Pancreas (tissue), 10 donors: ENCODE measurements at regions not wholly inside any gene's neighbourhood (a gene's known extent, or its start where the extent isn't known, plus 50 kb on each side); places are given as distances from the start of the nearest gene placed in this dataset.

Experiments used
- ATAC-seq, 4 donors: fragments of 200-7000 bp; cut with Tn5 transposase; one replicate each; pipeline versions ENCODE4 v1.8.0 to v1.9.1; 2020; ENCODE audit warnings: mild to moderate bottlenecking in 4 of 4, moderate library complexity in 4 of 4
- DNase-seq, 6 donors: peaks; one replicate each; pipeline ENCODE4 v3.0.0-alpha.2; 2020
- FAIRE-seq: peaks from 2 replicates; lab custom pipeline; 2012; peaks lifted over from hg19 to GRCh38; lab: Jason Lieb, UNC
- H3K27ac ChIP-seq, 4 donors: fragments of 200-600 bp; sonication (generic); 1 replicate in 3 of 4; 2 replicates in 1 of 4; pipeline versions ENCODE4 v1.5.0 to v1.8.0; 2020
- H3K27me3 ChIP-seq, 4 donors: fragments of 200-600 bp; one replicate each; pipeline ENCODE4 v1.8.0; 2021
- H3K36me3 ChIP-seq, 3 donors: fragments of 200-600 bp; sonication (generic) in 1 of 3; one replicate each; pipeline versions ENCODE4 v1.5.0 to v1.8.0; 2020 to 2021
- H3K4me1 ChIP-seq, 3 donors: fragments of 200-600 bp; one replicate each; pipeline ENCODE4 v1.8.0; 2021
- H3K4me3 ChIP-seq, 4 donors: fragments of 200-600 bp; sonication (generic) in 2 of 4; one replicate each; pipeline versions ENCODE4 v1.5.0 to v1.8.0; 2020 to 2021
- H3K9me3 ChIP-seq, 4 donors: fragments of 200-600 bp; one replicate each; pipeline ENCODE4 v1.8.0; 2021
- WGBS, 2 donors: extraction: QIAGEN DNeasy Blood & Tissue Kit; methylation state at CpG; one replicate each; pipeline ENCODE4 v1.1.7; 2013; 5-methylcytosine and 5-hydroxymethylcytosine counted together
- intact Hi-C, 3 donors: fragments of 100-400 bp; cut with DNase I; formaldehyde crosslinking; loops; one replicate each; pipeline versions ENCODE4 v1.11.1 to v1.14.2; 2022
- TF ChIP-seq, protein P1 (sequence below), 4 donors: fragments of 200-600 bp; sonication (generic) in 3 of 4; IDR thresholded peaks; one replicate each; pipeline versions ENCODE4 v1.5.0 to v1.8.0; 2021; ENCODE audit warnings: antibody characterized with exemption in 4 of 4
- donor health status: healthy with polysubstance abuse.
- donor health status: DM: no; HTN: no; CAD: no; lungs with moderate emphysema.
- donor health status: DM: no; HTN: no; CAD: no.
- donor health status: control.
- donor health status: control.
- donor health status: Bipolar disorder and iron deficiency.
- donor health status: DM: yes; HTN: yes; CAD: no.
- donor health status: DM: no; HTN: no; CAD: no.
- donor health status: DM: no; HTN: no; CAD: no.
- donor health status: DM: yes; HTN: yes; CAD: no.

DNA sequence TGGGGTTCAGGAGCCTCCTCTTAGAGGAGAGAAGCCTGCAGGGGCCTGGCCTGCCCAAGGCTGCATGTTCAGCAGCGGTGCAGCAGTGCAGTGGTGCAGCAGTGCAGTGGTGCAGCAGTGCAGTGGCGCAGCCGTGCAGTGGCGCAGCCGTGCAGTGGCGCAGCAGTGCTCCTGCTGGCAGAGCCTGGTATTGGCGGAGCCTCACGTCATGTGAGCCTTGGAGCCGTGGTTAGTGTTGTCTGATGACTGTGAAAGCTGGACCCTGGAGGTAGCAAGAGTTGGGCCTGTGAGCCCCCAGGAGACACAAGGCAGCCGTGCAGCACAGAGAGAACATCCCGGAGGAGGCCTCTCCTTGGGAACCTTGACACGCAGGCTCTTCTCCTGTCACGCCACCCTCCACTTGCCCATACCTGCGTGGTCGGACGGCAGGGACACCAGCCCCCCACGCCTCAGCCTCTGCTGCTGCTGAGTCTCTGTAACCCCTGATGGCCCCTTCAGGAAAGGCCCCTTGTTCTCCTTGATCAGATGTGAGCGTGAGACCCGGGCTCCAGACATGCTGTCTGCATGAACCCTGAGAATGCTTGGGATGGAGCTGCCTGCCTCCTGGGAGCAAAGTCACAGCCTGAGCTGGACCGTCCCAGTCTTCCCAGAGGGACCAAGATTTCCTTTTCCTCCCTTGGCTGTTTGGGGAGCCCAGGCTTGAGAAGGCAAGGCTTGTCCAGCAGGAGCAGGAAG is 193.7 kb downstream of the KIF26A start:
- ATAC-seq (no peak), DNase-seq (peak in 1 of 6 donors; percentile 35), FAIRE-seq (no peak)
- no peaks in the 10 kb centered on the region for H3K36me3 ChIP-seq
- intact Hi-C loops: no loop called here
- H3K27me3 ChIP-seq: no peaks in the 10 kb centered on the region
- TF ChIP-seq, protein P1, sequence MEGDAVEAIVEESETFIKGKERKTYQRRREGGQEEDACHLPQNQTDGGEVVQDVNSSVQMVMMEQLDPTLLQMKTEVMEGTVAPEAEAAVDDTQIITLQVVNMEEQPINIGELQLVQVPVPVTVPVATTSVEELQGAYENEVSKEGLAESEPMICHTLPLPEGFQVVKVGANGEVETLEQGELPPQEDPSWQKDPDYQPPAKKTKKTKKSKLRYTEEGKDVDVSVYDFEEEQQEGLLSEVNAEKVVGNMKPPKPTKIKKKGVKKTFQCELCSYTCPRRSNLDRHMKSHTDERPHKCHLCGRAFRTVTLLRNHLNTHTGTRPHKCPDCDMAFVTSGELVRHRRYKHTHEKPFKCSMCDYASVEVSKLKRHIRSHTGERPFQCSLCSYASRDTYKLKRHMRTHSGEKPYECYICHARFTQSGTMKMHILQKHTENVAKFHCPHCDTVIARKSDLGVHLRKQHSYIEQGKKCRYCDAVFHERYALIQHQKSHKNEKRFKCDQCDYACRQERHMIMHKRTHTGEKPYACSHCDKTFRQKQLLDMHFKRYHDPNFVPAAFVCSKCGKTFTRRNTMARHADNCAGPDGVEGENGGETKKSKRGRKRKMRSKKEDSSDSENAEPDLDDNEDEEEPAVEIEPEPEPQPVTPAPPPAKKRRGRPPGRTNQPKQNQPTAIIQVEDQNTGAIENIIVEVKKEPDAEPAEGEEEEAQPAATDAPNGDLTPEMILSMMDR (IDR thresholded peaks at IDR 0.05): no peak
- H3K4me1 ChIP-seq: no peaks in the 10 kb centered on the region
- no peaks in the 10 kb centered on the region for H3K9me3 ChIP-seq
- no peak overlapping the region for H3K27ac ChIP-seq
- 77 to 83% methylated on average over 20 of the region's 20 CpGs for WGBS, 2 donors
- no peak overlapping the region for H3K4me3 ChIP-seq

DNA sequence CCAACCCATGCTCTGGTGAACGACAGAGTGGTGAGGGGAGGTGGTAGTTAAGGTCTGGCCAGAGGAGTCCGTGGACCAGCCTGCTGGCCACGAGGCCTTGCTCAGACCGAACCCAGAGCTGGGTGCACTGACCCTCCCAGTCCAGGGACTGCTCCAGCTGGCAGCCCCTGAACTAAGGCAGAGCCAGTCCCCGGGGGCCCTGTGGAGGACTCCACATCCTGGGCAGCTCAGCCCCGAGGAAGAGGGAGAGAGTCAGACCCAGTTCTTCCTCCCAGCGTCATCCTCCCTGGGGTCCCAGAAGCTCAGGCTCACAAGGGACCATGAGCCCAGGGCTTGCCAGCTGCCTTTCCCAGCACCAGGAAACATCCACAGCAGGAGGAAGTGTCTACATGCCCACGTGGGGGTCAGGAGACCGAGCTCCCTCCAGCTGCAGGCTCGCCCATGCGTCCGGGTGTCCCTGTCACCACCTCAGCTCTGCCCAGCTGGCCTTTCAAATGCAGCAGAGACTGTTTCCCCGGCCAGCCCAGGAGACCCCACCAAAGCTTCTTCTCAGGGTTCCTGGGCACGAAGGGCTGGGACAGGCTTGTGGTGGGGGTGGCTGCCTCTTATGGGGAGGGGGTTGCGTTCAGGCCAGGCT is 194.4 kb downstream of the KIF26A start:
- TF ChIP-seq, protein P1 (IDR thresholded peaks at IDR 0.05): no peak
- no peaks in the 10 kb centered on the region for H3K27me3 ChIP-seq
- H3K4me3 ChIP-seq: no peak overlapping the region
- 50 to 65% methylated on average over 15 of the region's 15 CpGs for WGBS, 2 donors
- FAIRE-seq (no peak), DNase-seq (peak in 2 of 6 donors; percentile 9 to 38), ATAC-seq (peak in 1 of 4 donors; percentile 43)
- intact Hi-C loops: no loop called here
- H3K27ac ChIP-seq: no peak overlapping the region
- no peaks in the 10 kb centered on the region for H3K4me1 ChIP-seq
- no peaks in the 10 kb centered on the region for H3K36me3 ChIP-seq
- no peaks in the 10 kb centered on the region for H3K9me3 ChIP-seq

DNA sequence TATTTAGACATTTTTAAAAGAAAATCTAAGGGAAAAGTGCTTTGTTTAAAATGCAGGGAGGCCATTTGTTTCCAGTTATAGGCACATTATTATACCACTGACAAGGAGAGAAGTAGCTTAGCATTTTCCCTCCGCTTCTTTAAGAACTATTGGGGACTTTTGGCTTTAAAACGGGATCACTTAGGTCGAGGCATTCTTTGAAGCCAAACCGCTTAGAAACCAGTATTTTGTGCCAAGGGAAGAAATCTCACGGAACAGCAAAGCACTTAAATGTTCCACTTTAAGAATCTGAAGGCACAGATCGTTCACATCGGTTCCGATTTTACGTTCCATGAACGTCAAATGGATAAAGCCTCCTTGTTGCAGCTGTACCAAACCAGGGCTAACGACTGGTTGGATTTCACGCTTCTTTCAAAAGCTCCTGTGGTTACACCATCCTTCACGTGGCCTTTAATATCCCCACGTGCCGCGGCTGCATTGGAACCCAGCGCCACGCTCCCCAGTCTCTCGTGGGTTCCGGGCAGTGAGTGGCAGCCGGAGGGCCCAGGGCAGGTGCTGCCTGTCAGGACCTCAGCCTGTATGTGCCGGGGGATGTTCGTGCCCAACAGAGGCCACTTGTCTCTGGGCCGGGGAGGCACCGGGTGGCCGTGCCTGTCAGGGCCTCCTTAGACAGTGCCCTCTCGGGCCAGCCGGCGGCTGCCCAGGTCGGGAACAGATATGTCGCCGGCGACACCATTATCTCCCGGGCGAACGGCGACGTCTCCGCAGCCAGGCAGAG is 195.4 kb downstream of the KIF26A start:
- DNase-seq (peak in 2 of 6 donors; percentile 11 to 52), FAIRE-seq (no peak), ATAC-seq (no peak)
- Histone ChIP-seq H3K9me3 (no peaks in the 10 kb centered on the region), H3K4me1 (no peaks in the 10 kb centered on the region), H3K27ac (no peak overlapping the region), H3K4me3 (no peak overlapping the region), H3K36me3 (no peaks in the 10 kb centered on the region), H3K27me3 (no peaks in the 10 kb centered on the region)
- 72 to 79% methylated on average over 39 of the region's 39 CpGs for WGBS, 2 donors
- intact Hi-C loops: no loop called here
- TF ChIP-seq, protein P1 (IDR thresholded peaks at IDR 0.05): no peak

DNA sequence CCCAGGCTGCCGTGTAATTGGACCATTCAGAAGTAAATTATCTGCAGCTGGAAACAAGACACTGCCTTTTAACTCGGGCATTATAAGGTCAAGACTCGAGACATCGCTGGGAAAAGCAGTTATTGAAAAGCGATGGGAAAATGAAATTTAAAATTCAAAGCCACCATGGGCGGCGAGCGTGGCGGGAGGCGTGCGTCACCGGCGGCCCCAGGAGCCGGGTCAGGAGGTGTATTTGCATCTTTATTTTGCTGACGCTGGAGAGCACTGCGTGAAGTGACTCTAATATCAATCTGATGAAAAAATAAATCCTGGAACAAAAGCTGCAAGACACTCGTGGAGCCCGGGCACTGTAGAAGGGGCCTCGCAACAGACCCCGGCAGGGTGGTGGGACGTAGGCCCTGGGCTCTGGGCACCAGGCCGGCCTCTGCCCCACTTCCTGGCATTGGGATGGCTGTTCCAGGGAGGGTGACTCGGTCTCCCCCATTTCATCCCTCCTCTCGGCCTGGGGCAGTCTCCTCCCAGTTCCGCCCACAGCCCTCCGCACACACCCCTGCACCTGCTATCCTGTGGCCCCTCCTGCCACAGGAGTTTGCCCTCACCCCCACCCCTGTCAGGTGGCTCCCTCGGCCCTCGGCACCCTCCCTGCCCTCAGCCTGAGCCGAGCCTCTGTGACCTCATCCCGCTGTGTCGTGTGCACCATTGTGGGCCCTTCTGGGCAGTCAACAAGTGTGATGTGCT is 196.2 kb downstream of the KIF26A start:
- WGBS, 2 donors: 65 to 78% methylated on average over 31 of the region's 31 CpGs
- Histone ChIP-seq H3K4me1 (no peaks in the 10 kb centered on the region), H3K36me3 (no peaks in the 10 kb centered on the region), H3K27me3 (no peaks in the 10 kb centered on the region), H3K27ac (no peak overlapping the region), H3K9me3 (no peaks in the 10 kb centered on the region), H3K4me3 (no peak overlapping the region)
- DNase-seq (peak in 1 of 6 donors; percentile 39), ATAC-seq (no peak), FAIRE-seq (no peak)
- intact Hi-C loops: no loop called here
- TF ChIP-seq, protein P1 (IDR thresholded peaks at IDR 0.05): no peak
